NB4 (cell line): ENCODE measurements at regions not wholly inside any gene's neighbourhood (a gene's known extent, or its start where the extent isn't known, plus 50 kb on each side); places are given as distances from the start of the nearest gene placed in this dataset.

ENCODE experiments used
- MYC ChIP-seq: IDR thresholded peaks from 2 replicates; pipeline ENCODE4 v1.6.1; 2011; ENCODE audit warnings: low read depth, low read length
- POLR2A ChIP-seq: IDR thresholded peaks from 2 replicates; pipeline ENCODE4 v1.6.1; 2011; ENCODE audit warnings: mild to moderate bottlenecking; ENCODE audit not compliant: insufficient read length; ENCODE audit errors: extremely low read depth
- TF ChIP-seq, protein P1 (sequence below): IDR thresholded peaks from one replicate; pipeline ENCODE4 v1.5.1; 2012; ENCODE audit warnings: low read depth, low read length

DNA sequence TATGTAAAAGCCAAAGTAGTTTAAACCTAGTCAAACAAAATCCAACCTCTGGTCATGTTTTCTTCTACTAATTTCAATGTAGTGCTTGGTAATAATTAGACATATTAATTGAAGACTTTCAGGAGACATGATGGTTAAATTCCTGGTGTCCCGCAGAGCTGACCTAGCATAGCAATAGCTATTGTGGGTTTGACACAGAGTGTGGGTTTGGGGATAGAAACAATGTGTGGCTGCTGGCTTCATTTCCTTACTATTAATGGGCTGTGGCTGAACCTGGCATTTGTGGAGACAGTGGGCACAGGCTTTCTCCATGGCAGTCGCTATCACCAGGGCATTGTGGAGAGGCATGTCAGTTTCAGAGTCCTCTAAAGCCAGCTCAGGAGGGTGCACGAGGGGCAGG, 54.1 kb upstream of the GGTLC1 start:
- TF ChIP-seq POLR2A = no peak
- TF ChIP-seq, protein P1, sequence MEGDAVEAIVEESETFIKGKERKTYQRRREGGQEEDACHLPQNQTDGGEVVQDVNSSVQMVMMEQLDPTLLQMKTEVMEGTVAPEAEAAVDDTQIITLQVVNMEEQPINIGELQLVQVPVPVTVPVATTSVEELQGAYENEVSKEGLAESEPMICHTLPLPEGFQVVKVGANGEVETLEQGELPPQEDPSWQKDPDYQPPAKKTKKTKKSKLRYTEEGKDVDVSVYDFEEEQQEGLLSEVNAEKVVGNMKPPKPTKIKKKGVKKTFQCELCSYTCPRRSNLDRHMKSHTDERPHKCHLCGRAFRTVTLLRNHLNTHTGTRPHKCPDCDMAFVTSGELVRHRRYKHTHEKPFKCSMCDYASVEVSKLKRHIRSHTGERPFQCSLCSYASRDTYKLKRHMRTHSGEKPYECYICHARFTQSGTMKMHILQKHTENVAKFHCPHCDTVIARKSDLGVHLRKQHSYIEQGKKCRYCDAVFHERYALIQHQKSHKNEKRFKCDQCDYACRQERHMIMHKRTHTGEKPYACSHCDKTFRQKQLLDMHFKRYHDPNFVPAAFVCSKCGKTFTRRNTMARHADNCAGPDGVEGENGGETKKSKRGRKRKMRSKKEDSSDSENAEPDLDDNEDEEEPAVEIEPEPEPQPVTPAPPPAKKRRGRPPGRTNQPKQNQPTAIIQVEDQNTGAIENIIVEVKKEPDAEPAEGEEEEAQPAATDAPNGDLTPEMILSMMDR = no peak
- TF ChIP-seq MYC = no peak
